Fibroblast of the conjunctiva (primary cell): ENCODE measurements at regions not wholly inside any gene's neighbourhood (a gene's known extent, or its start where the extent isn't known, plus 50 kb on each side); places are given as distances from the start of the nearest gene placed in this dataset.
"Not testable (repeated sequence)": the region's sequence is repeated elsewhere in the genome, so short reads cannot be mapped to it uniquely, and the experiment has no call there.

ENCODE experiments used
- DNase-seq: peaks from one replicate; pipeline ENCODE4 v3.0.0-alpha.2; 2010; ENCODE audit warnings: low read depth

- no peak for DNase-seq
These were observed 89.5 kb downstream of the RFLNA start for GRCh38 chr12:124384299-124384894.

GRCh38 chr12:124383028-124383427, 88.1 kb downstream of the RFLNA start:
- no peak for DNase-seq

- DNase-seq: no peak
These were observed 86.8 kb downstream of the RFLNA start for GRCh38 chr12:124381456-124382296.

GRCh38 chr12:124380796-124381455, 86.0 kb downstream of the RFLNA start:
- no peak for DNase-seq

GRCh38 chr12:124379938-124380754, 85.3 kb downstream of the RFLNA start:
- DNase-seq: no peak

- DNase-seq: no peak
These were observed 84.6 kb downstream of the RFLNA start for GRCh38 chr12:124379379-124379937.

GRCh38 chr12:124378926-124379325, 84.0 kb downstream of the RFLNA start:
- DNase-seq: no peak

- DNase-seq: no peak
These were observed 83.2 kb downstream of the RFLNA start for GRCh38 chr12:124377981-124378509.

- DNase-seq: no peak
These were observed 81.5 kb downstream of the RFLNA start for GRCh38 chr12:124376435-124376834.

GRCh38 chr12:124375789-124376175, 80.9 kb downstream of the RFLNA start:
- DNase-seq: no peak

- DNase-seq: no peak
These were observed 80.4 kb downstream of the RFLNA start for GRCh38 chr12:124375141-124375788.

- DNase-seq: no peak
These were observed 79.7 kb downstream of the RFLNA start for GRCh38 chr12:124374567-124374966.

GRCh38 chr12:124374147-124374546, 79.3 kb downstream of the RFLNA start:
- DNase-seq: no peak

- DNase-seq: not testable (repeated sequence)
These were observed 78.8 kb downstream of the RFLNA start for GRCh38 chr12:124373701-124374100.

- no peak for DNase-seq
These were observed 77.9 kb downstream of the RFLNA start for GRCh38 chr12:124372831-124373230.

- DNase-seq: no peak
These were observed 77.2 kb downstream of the RFLNA start for GRCh38 chr12:124371970-124372555.

GRCh38 chr12:124371366-124371765, 76.5 kb downstream of the RFLNA start:
- no peak for DNase-seq

GRCh38 chr12:124370851-124371250, 76.0 kb downstream of the RFLNA start:
- DNase-seq: no peak

GRCh38 chr12:124370384-124370783, 75.5 kb downstream of the RFLNA start:
- DNase-seq: no peak

GRCh38 chr12:124369827-124370378, 75.0 kb downstream of the RFLNA start:
- no peak for DNase-seq
